LHCN-M2 (cell line): ENCODE measurements at regions not wholly inside any gene's neighbourhood (a gene's known extent, or its start where the extent isn't known, plus 50 kb on each side); places are given as distances from the start of the nearest gene placed in this dataset.
"Not testable (repeated sequence)": the region's sequence is repeated elsewhere in the genome, so short reads cannot be mapped to it uniquely, and the experiment has no call there.

Source experiments
- DNase-seq: peaks from one replicate; pipeline ENCODE4 v3.0.0-alpha.2; 2012; ENCODE audit warnings: low read depth

GRCh38 chr9:19656704-19657103, 132.1 kb downstream of the SLC24A2 start:
- DNase-seq, result no peak

DNA sequence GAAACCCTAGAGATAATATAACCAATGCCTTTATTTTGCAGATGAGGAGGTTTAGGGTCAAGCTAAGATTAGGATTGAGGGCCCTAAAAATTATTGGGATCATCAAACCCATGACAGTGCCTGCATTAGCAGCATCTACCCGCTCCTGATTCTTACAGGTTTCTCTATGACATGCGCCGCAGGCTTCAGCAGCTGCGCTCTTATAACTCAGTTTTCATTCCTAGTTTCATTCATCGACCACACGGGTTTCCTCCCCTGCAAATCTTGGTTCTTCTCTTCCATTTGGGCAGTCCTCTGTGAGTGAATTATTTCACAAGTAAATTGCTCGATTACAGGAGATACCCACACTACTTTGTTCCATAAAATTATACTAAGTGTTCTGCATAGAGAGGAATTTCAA, 137.2 kb downstream of the SLC24A2 start:
- DNase-seq, result no peak

DNA sequence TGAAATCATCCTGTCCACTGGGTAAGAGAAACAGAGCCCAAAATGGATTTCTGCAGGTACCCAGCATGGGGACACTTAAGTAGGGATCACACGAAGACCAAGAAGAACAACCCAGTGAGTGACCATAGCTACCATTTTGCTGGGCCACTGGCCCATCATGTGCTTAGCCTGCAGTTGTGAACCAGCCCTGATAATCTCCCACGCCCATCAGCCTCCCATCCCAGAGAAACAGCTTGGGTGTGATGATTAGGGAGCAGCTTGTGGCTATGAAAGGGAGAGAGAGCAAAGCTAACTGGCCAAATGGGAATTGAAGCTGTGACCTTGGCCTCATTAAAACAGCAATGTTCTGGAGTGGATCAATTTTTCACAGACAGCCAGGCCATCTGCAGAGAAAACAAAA, 138.5 kb downstream of the SLC24A2 start:
- no peak for DNase-seq

GRCh38 chr9:19649336-19650041, 139.3 kb downstream of the SLC24A2 start:
- DNase-seq, result no peak

DNA sequence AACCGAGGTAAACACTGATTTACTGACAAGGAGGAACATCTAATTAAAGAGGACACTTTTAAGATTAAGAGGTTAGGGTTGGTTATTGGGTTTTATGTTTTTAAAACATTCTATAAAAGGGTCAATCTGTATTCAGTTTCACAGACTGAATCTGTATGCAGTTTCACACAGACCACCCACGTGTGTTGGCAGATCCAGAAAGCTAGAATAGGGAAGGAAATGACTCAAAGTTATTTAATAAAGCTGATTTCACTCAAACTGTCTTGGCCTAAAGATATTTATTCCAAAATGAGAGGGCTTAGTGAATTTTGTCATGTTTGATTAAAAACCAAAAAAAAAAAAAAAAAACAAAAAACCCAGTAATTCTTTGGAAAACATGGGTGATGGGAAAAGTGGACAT, 140.2 kb downstream of the SLC24A2 start:
- no peak for DNase-seq

DNA sequence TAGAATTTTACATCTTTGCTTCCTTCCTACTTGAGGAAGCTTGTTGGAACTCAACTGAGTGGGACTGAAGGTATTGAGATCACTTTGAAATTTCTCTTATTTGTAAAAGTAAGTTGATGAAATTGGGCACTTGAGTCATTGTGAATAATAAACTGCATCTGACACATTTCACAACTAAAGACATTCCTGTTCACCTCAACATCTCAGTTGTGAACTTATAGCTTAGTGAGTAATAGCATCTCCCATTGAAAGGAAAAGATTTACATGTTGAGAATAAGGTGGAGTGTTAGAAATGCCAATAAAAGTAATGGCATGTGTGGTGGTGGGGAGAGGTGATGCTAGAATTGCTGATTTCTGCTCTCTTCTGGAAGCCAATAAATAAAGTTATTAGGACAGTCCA, 145.0 kb downstream of the SLC24A2 start:
- DNase-seq, result no peak

DNA sequence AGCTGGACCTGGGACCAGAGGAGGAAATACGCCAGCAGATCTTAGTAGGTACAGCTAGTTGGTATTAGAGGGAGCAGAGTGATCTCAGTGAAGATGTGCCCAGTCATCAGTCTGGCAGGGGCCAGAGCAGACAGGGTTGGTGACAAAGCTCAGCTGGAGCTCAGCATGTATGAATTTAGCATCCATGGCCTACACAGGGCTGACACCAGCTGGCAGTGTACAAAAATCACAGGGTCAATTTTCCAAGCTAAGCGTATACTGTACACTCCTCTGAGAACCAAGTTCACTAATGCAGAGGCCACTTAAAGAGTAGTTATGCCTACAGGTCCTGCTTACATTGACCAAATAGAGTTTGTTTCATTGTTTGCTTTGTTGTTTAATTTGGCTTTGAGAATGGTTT, 146.6 kb downstream of the SLC24A2 start:
- DNase-seq, result peak; percentile 6

GRCh38 chr9:19641046-19641445, 147.8 kb downstream of the SLC24A2 start:
- DNase-seq, result peak; percentile 8

GRCh38 chr9:19640014-19640413, 148.8 kb downstream of the SLC24A2 start:
- DNase-seq, result no peak

- DNase-seq, result no peak
Observed at GRCh38 chr9:19637084-19637483, 151.8 kb downstream of the SLC24A2 start.

DNA sequence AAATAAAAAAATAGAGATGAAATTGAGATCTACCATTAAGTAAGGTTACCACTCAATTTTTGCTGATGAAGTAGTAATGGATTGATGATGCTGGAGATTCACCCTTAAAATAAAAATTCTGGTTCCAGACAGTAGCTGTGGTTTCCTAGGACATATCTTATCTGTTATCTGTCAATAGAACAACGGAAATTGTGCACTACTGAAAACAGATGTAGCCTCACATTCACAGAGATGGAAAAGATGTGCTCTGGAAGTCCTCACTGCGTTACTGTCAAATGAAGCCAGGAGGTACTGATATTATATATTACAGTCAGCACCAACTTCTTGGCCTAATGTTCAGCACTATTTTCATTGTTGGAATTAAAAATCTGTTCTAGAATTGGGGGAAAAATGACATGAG, 154.0 kb downstream of the SLC24A2 start:
- DNase-seq, result no peak

DNA sequence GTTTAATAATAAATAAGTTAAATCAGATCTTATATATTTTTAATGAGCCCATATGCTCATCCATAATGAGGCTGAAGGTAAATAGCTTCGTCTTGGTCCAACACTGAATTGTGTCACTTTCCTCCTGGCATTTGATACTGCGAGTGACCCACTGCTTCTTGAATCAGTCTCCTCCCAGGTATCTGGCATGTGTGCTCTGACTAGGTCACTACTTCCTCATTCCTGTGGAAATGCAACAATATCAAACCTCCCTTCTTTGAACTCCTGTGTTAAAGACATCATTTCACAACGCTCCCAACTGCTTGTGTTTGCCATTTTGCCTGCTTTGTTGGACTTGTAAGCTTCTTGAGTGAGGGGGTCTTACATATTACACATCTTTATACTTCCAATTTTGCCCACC, 157.7 kb downstream of the SLC24A2 start:
- DNase-seq, result no peak

DNA sequence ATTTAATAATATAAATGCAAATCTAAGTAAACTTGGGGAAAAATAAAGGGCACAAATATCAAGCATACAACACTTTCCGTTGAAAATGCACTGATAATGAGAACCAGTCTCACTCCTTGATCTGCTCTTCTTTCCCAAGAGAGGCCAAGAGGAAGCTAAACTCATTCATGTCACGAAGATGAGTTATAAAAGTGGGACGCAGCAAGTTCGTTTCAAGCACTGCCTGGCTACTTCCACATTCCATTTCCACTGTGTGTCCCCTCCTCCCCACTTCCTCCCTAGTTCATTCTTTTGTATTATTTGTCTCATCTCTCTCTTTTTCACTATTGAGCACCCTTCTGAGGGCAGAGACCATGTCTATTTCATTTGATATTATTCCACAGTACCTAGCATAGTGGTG, 158.1 kb downstream of the SLC24A2 start:
- no peak for DNase-seq

- no peak for DNase-seq
Observed at GRCh38 chr9:19629488-19629887, 159.3 kb downstream of the SLC24A2 start.

DNA sequence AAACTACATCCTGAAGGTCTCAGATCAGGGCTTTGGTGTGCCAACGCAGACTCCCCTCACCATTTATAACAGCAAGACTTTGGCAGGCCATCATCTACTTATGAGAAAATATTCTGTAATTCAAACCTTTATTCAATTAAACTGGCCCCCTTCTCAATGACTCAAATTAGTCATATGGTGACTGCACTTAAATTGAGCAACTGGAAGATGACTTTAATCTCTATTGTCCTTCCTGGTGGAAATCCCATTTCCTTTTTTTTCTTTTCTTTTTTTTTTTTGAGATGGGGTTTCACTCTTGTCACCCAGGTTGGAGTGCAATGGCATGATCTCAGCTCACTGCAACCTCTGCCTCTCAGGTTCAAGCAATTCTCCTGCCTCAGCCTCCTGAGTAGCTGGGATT, 163.4 kb downstream of the SLC24A2 start:
- not testable (repeated sequence) for DNase-seq

GRCh38 chr9:19624519-19624918, 164.3 kb downstream of the SLC24A2 start:
- no peak for DNase-seq

DNA sequence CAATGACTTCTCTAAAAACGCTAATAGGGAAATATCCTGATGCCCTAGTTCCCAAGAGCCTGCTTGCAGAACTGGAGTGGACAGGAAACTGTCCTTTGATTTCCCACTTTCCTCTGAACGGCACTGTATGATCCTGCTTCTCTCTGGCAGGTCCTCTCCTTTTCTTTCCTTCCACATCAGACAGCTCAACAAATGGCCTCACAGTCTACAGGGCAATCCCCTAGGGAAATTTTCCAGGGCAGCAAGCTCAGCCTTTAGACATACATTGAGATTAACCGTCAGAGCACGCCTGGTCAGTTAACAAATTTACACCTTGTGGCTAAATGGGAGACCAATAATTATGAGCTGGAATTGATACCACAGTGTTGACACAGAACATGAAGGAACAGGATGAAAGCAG, 164.9 kb downstream of the SLC24A2 start:
- DNase-seq, result no peak

GRCh38 chr9:19620326-19620725, 168.5 kb downstream of the SLC24A2 start:
- DNase-seq, result no peak

DNA sequence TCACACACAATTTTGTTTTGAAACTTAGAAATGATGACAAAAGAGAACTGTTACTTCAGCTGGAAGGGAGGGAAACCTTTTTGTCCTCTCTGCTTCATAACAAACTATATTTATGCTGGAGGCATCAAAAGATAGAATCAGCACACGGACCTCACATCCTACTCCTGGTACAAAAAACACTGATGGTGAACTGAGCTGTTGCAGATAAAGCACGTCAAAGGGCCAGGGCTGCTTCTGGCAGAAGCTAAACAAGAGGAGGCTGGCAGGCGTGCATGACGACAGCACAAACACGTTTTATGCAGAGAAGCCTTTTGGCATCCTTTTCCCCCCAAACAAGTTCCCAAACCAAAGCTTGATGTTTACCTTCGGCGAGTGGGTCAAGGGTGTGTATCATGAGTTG, 169.6 kb downstream of the SLC24A2 start:
- no peak for DNase-seq

DNA sequence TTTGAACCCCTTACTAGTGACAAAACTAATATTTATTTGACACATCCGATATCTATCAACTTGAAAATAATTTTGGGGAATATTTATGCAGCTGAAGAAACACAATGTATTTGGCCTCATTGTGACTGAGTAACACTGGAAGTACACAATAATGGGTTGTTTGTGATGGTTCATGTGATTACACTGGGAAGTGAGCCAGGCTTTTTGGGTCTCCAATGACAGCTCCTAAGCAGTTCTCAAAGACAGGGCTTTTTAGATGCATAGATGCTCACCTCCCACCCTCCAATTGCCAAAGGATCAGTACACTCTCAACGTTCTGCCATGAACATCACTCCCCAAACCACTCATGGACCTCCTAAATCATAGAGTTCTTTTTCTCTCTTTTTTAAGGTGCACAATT, 170.0 kb downstream of the SLC24A2 start:
- no peak for DNase-seq

DNA sequence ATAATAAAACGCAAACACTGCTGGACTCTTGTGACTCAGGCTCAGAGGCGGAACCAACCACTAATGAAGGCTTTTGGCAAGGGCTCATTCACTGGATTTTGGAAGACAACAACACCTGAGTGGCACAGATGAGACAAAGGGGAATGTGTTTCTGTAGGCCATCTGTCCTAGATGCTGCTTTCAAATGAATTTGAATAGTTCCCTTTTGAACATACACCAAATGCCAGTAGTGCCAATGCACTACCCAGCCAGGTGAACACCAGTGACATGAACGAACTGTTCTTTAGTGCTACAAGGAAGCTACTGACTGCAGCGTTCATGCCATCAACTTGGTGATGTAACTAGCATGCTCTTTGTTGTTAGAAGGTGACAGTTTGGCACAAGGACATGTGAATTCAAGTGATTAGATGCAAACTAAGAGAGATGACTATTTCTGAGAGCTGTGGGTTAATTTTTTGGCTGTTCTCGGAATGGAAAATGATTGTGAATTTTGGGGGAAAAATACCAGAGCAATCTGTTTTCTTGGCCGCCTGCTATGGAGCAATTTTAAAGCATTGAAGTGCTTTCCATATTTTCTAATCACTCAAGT, 173.7 kb downstream of the SLC24A2 start:
- no peak for DNase-seq

DNA sequence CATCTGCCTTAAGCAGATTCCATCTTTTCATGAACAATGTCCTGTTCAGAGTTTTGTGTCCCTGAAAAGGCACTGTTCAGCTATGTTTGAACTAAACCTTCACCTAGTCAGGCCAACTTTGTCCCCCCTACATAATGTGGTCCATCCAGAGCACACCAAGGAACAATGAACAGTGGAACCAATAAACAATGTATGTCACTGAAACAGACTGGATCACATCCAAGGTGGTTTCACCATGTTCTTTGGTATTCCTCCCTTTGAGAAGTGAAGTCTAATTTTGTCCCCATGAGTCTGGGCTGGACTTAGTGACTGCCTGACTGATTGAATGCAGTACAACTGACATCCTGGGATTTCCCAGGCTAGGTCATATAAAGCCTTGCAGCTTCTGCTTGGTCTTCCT, 174.5 kb downstream of the SLC24A2 start:
- DNase-seq, result no peak

GRCh38 chr9:19600538-19600937, 188.3 kb downstream of the SLC24A2 start:
- no peak for DNase-seq

GRCh38 chr9:19598722-19599121, 189.9 kb downstream of the ACER2 start:
- DNase-seq, result no peak
